ENCODE measurements at regions not wholly inside any gene's neighbourhood (a gene's known extent, or its start where the extent isn't known, plus 50 kb on each side); places are given as distances from the start of the nearest gene placed in this dataset.
"Not testable (repeated sequence)": the region's sequence is repeated elsewhere in the genome, so short reads cannot be mapped to it uniquely, and the experiment has no call there.

GRCh38 chr10:25724241-25724640, 209.8 kb upstream of the MYO3A start:
- no peak for DNase-seq

GRCh38 chr10:25725917-25726716, 207.9 kb upstream of the MYO3A start:
- DNase-seq, result peak in 1 of 2 donors; percentile 32

GRCh38 chr10:25738776-25739175, 195.3 kb upstream of the MYO3A start:
- no peak for DNase-seq

GRCh38 chr10:25743832-25744231, 190.2 kb upstream of the MYO3A start:
- no peak for DNase-seq

GRCh38 chr10:25744574-25744973, 189.5 kb upstream of the MYO3A start:
- no peak for DNase-seq

GRCh38 chr10:25745976-25746375, 188.1 kb upstream of the MYO3A start:
- no peak for DNase-seq

- DNase-seq, result no peak
These were observed 186.9 kb upstream of the MYO3A start for GRCh38 chr10:25747084-25747483.

GRCh38 chr10:25748509-25748908, 185.5 kb upstream of the MYO3A start:
- DNase-seq, result no peak

GRCh38 chr10:25753776-25754175, 180.3 kb upstream of the MYO3A start:
- peak in 1 of 2 donors; percentile 56 for DNase-seq

- not testable (repeated sequence) for DNase-seq
These were observed 178.2 kb upstream of the MYO3A start for GRCh38 chr10:25755874-25756273.

- DNase-seq, result no peak
These were observed 177.2 kb upstream of the MYO3A start for GRCh38 chr10:25756784-25757183.

- no peak for DNase-seq
These were observed 176.0 kb upstream of the MYO3A start for GRCh38 chr10:25758041-25758457.

GRCh38 chr10:25758511-25758910, 175.5 kb upstream of the MYO3A start:
- no peak for DNase-seq

GRCh38 chr10:25761937-25762336, 172.1 kb upstream of the MYO3A start:
- no peak for DNase-seq

- DNase-seq, result no peak
These were observed 167.8 kb upstream of the MYO3A start for GRCh38 chr10:25766213-25766612.

GRCh38 chr10:25766687-25767221, 167.3 kb upstream of the MYO3A start:
- DNase-seq, result no peak

GRCh38 chr10:25768167-25768566, 165.9 kb upstream of the MYO3A start:
- DNase-seq, result no peak

GRCh38 chr10:25778646-25779045, 155.4 kb upstream of the MYO3A start:
- no peak for DNase-seq

GRCh38 chr10:25786161-25786560, 147.9 kb upstream of the MYO3A start:
- DNase-seq, result no peak

- no peak for DNase-seq
These were observed 147.1 kb upstream of the MYO3A start for GRCh38 chr10:25786899-25787298.

- no peak for DNase-seq
These were observed 136.1 kb upstream of the MYO3A start for GRCh38 chr10:25797888-25798429.

- DNase-seq, result no peak
These were observed 129.5 kb upstream of the MYO3A start for GRCh38 chr10:25804505-25804904.

- DNase-seq, result no peak
These were observed 128.0 kb upstream of the MYO3A start for GRCh38 chr10:25805986-25806385.

- DNase-seq, result no peak
These were observed 125.7 kb upstream of the MYO3A start for GRCh38 chr10:25808372-25808771.

Data from CD4-positive, alpha-beta T cell treated with Interleukin-1 beta for 1 hour (primary cell).